GM12878 (cell line): ENCODE measurements at regions not wholly inside any gene's neighbourhood (a gene's known extent, or its start where the extent isn't known, plus 50 kb on each side); places are given as distances from the start of the nearest gene placed in this dataset.

ENCODE experiments used
- ATAC-seq: fragments of 200-7000 bp; cut with Tn5 transposase; 3 replicates; pipeline ENCODE4 v1.9.1; 2020; ENCODE audit warnings: mild to moderate bottlenecking, moderate library complexity
- BruUV-seq: library from RNA; stranded (reverse); fragments of 400-500 nt; replicated peaks from 2 replicates; lab custom pipeline; 2021; lab: Mats Ljungman, UMichigan
- CTCF ChIA-PET: fragments of 300-600 bp; sonication (Branson Sonifier 250); formaldehyde crosslinking; extraction: SDS; loops from one replicate; lab custom pipeline; 2021; ENCODE audit warnings: inconsistent platforms; lab: Yijun Ruan, JAX
- POLR2A ChIA-PET: fragments of 350-600 bp; formaldehyde crosslinking; extraction: SDS; loops from one replicate; lab custom pipeline; 2021; ENCODE audit warnings: inconsistent platforms; lab: Charles Lee
- RAD21 ChIA-PET: fragments of 300-600 bp; sonication (Branson Sonifier 250); formaldehyde crosslinking; loops from one replicate; lab custom pipeline; 2023; ENCODE audit warnings: antibody characterized with exemption; ENCODE audit not compliant: unreplicated experiment; lab: Charles Lee
- SMC1A ChIA-PET: fragments of 300-600 bp; sonication (Branson Sonifier 250); formaldehyde crosslinking; loops from one replicate; lab custom pipeline; 2023; ENCODE audit not compliant: unreplicated experiment, uncharacterized antibody; lab: Charles Lee
- DNase-seq: peaks from one replicate; pipeline ENCODE4 v3.0.0-alpha.2; 2011; ENCODE audit warnings: low read depth, low spot score
- FAIRE-seq: peaks from 3 replicates; lab custom pipeline; 2011; peaks lifted over from hg19 to GRCh38; lab: Jason Lieb, UNC
- H2AFZ ChIP-seq: 2 replicates; pipeline ENCODE4 v1.6.0; 2011; ENCODE audit warnings: low read depth, low read length, control low read depth; ENCODE audit not compliant: control insufficient read depth
- H3K27ac ChIP-seq: 2 replicates; pipeline ENCODE4 v1.5.1; 2011; ENCODE audit warnings: control low read depth; ENCODE audit not compliant: control insufficient read depth, insufficient read depth
- H3K27me3 ChIP-seq, 2 experiments: replicated peaks in 1 of 2; 2 replicates each; pipeline versions ENCODE4 v1.6.0 to v1.6.1; 2011; ENCODE audit warnings: low read length in 1 of 2; ENCODE audit not compliant: control insufficient read depth in 2 of 2, insufficient read depth in 2 of 2
- H3K36me3 ChIP-seq, 2 experiments: 2 replicates each; pipeline ENCODE4 v1.5.1; 2011; ENCODE audit warnings: low read length in 1 of 2; ENCODE audit not compliant: control insufficient read depth in 2 of 2, insufficient read depth in 2 of 2
- H3K4me1 ChIP-seq: 2 replicates; pipeline ENCODE4 v1.6.1; 2011; ENCODE audit warnings: mild to moderate bottlenecking, low read length, moderate library complexity, mixed read lengths; ENCODE audit not compliant: control insufficient read depth, insufficient read depth
- H3K4me2 ChIP-seq: 2 replicates; pipeline ENCODE4 v1.6.0; 2011; ENCODE audit warnings: control low read depth; ENCODE audit not compliant: control insufficient read depth, insufficient read depth
- H3K4me3 ChIP-seq: fragments of 200-600 bp; sonication (generic); 2 replicates; pipeline ENCODE4 v1.5.1; 2016
- H3K79me2 ChIP-seq: 2 replicates; pipeline ENCODE4 v1.6.0; 2011; ENCODE audit warnings: low read length; ENCODE audit not compliant: control insufficient read depth, insufficient read depth
- H3K9ac ChIP-seq: 2 replicates; pipeline ENCODE4 v1.8.0; 2011; ENCODE audit warnings: low read length, control low read depth, mixed read lengths; ENCODE audit not compliant: control insufficient read depth, insufficient read depth
- H3K9me3 ChIP-seq: replicated peaks from 3 replicates; pipeline ENCODE4 v1.5.1; 2011; ENCODE audit warnings: mild to moderate bottlenecking, low read length; ENCODE audit not compliant: control insufficient read depth, insufficient read depth
- H4K20me1 ChIP-seq: 2 replicates; pipeline ENCODE4 v1.6.0; 2011; ENCODE audit not compliant: control insufficient read depth, insufficient read depth
- CBX3 ChIP-seq: fragments of 200-600 bp; sonication (generic); IDR thresholded peaks from 2 replicates; pipeline ENCODE4 v1.6.1; 2016; ENCODE audit warnings: low read depth, borderline replicate concordance
- CHD1 ChIP-seq: IDR thresholded peaks from 2 replicates; pipeline ENCODE4 v1.6.1; 2012; ENCODE audit warnings: low read depth, low read length, improper control_type of control experiment
- CREB1 ChIP-seq: IDR thresholded peaks from 2 replicates; pipeline ENCODE4 v1.6.1; 2012; ENCODE audit warnings: low read depth, mild to moderate bottlenecking, inconsistent platforms
- FOXK2 ChIP-seq: fragments of 450-650 bp; IDR thresholded peaks from 2 replicates; pipeline ENCODE4 v1.6.1; 2017; ENCODE audit warnings: mild to moderate bottlenecking, moderate library complexity
- GATAD2B ChIP-seq: fragments of 450-650 bp; conservative IDR thresholded peaks from 2 replicates; pipeline ENCODE4 v1.6.1; 2017; ENCODE audit warnings: low read depth, mild to moderate bottlenecking, moderate library complexity
- NFYA ChIP-seq: IDR thresholded peaks from 2 replicates; pipeline ENCODE4 v1.6.1; 2011; ENCODE audit warnings: low read depth, mild to moderate bottlenecking, low read length, improper control_type of control experiment, borderline replicate concordance
- NR2C2 ChIP-seq: IDR thresholded peaks from 2 replicates; pipeline ENCODE4 v1.6.1; 2011; ENCODE audit warnings: borderline replicate concordance, low read depth; ENCODE audit not compliant: control insufficient read depth, insufficient read length
- PBX3 ChIP-seq: IDR thresholded peaks from 2 replicates; pipeline ENCODE4 v1.6.1; 2011; ENCODE audit warnings: mild to moderate bottlenecking, low read depth, low read length, moderate library complexity; ENCODE audit not compliant: insufficient replicate concordance
- RELA ChIP-seq: fragments of 450-650 bp; IDR thresholded peaks from 2 replicates; pipeline ENCODE4 v1.8.0; 2014; ENCODE audit warnings: borderline replicate concordance; ENCODE audit not compliant: partially characterized antibody
- SMC3 ChIP-seq: IDR thresholded peaks from 2 replicates; pipeline ENCODE4 v1.6.1; 2011; ENCODE audit warnings: low read length, improper control_type of control experiment, borderline replicate concordance
- SUPT20H ChIP-seq: IDR thresholded peaks from 2 replicates; pipeline ENCODE4 v1.6.1; 2011; ENCODE audit warnings: low read depth, mild to moderate bottlenecking, low read length, moderate library complexity, borderline replicate concordance; ENCODE audit not compliant: control insufficient read depth
- TCF12 ChIP-seq: IDR thresholded peaks from 2 replicates; pipeline ENCODE4 v1.6.1; 2011; ENCODE audit warnings: low read depth, mild to moderate bottlenecking, low read length
- TCF3 ChIP-seq: IDR thresholded peaks from 2 replicates; pipeline ENCODE4 v1.6.1; 2012; ENCODE audit warnings: low read depth, mild to moderate bottlenecking, low read length, borderline replicate concordance; ENCODE audit not compliant: insufficient read depth
- ZBTB4 ChIP-seq: fragments of 450-650 bp; formaldehyde crosslinking; IDR thresholded peaks from 2 replicates; pipeline ENCODE4 v1.4.0; 2022; ENCODE audit warnings: mild to moderate bottlenecking, moderate library complexity
- ZNF207 ChIP-seq: fragments of 450-650 bp; IDR thresholded peaks from 2 replicates; pipeline ENCODE4 v1.6.1; 2014; ENCODE audit warnings: antibody characterized with exemption, mild to moderate bottlenecking, borderline replicate concordance
- ZNF384 ChIP-seq: IDR thresholded peaks from 2 replicates; pipeline ENCODE4 v1.6.1; 2012; ENCODE audit warnings: low read depth, mild to moderate bottlenecking, low read length, improper control_type of control experiment, borderline replicate concordance
- ZNF592 ChIP-seq: fragments of 450-650 bp; IDR thresholded peaks from 2 replicates; pipeline ENCODE4 v1.6.1; 2017; ENCODE audit warnings: mild to moderate bottlenecking, moderate library complexity
- ZNF622 ChIP-seq: fragments of 450-650 bp; IDR thresholded peaks from 2 replicates; pipeline ENCODE4 v1.6.1; 2017; ENCODE audit warnings: mild to moderate bottlenecking, inconsistent platforms
- WGBS: methylation state at CpG from one replicate; pipeline ENCODE4 v1.1.6; 2016; ENCODE audit warnings: low lambda C conversion rate; ENCODE audit not compliant: insufficient replicate concordance, insufficient coverage; ENCODE audit errors: missing lambda C conversion rate; 5-methylcytosine and 5-hydroxymethylcytosine counted together
- in situ Hi-C: fragments of 300-500 bp; cut with MboI; formaldehyde crosslinking; loops from 9 replicates; pipeline ENCODE4 v1.14.3; 2018; ENCODE audit warnings: mixed read lengths
- intact Hi-C: fragments of 100-400 bp; cut with micrococcal nuclease; formaldehyde crosslinking; loops from one replicate; pipeline ENCODE4 v1.14.2; 2022; ENCODE audit not compliant: unreplicated experiment

GRCh38 chr7:85641331-85641730 lies 454.5 kb upstream of the SEMA3D start:
- H4K20me1 ChIP-seq: no peaks in the 10 kb centered on the region
- intact Hi-C loops: no loop called here
- H3K4me1 ChIP-seq: no peaks in the 10 kb centered on the region
- no peak overlapping the region for H3K4me2 ChIP-seq
- ATAC-seq: no peak
- in situ Hi-C loops: no loop called here
- ChIA-PET RAD21 (no interaction called here), CTCF (no interaction called here), POLR2A (no interaction called here), SMC1A (interaction anchor here (1.0 kb wide), 1 partner anchor 9 kb away, joined by 3 read pairs; no protein-coding TSS in a partner anchor)
- no peaks in the 10 kb centered on the region for H3K79me2 ChIP-seq
- H2AFZ ChIP-seq: no peak overlapping the region
- no TSS peak for BruUV-seq
- no peak overlapping the region for H3K4me3 ChIP-seq
- no peaks in the 10 kb centered on the region for H3K36me3 ChIP-seq
- DNase-seq: no peak
- WGBS: 0% methylated on average over 3 of the region's 3 CpGs
- H3K27ac ChIP-seq: no peak overlapping the region
- no peaks in the 10 kb centered on the region for H3K9me3 ChIP-seq
- H3K9ac ChIP-seq: no peak overlapping the region
- FAIRE-seq: no peak
- no peaks in the 10 kb centered on the region for H3K27me3 ChIP-seq
- TF ChIP-seq FOXK2 (no peak), CBX3 (no peak), GATAD2B (no peak), RELA (no peak), NR2C2 (no peak), CHD1 (no peak), ZNF207 (no peak), ZNF384 (no peak), SUPT20H (no peak), ZNF622 (no peak), PBX3 (no peak), TCF12 (no peak), TCF3 (no peak), NFYA (no peak), SMC3 (no peak), ZNF592 (no peak), CREB1 (no peak), ZBTB4 (CRISPR knock-in tag) (no peak)
